CD14-positive monocyte (primary cell): ENCODE measurements at regions not wholly inside any gene's neighbourhood (a gene's known extent, or its start where the extent isn't known, plus 50 kb on each side); places are given as distances from the start of the nearest gene placed in this dataset.

Source experiments
- DNase-seq, 3 donors: peaks; one replicate each; pipeline ENCODE4 v3.0.0-alpha.2; 2011 to 2022
- H2AFZ ChIP-seq: 2 replicates; pipeline ENCODE4 v1.6.0; 2012; ENCODE audit warnings: mild to moderate bottlenecking, low read depth, low read length, inconsistent platforms; ENCODE audit not compliant: insufficient read depth, poor library complexity, severe bottlenecking
- H3K27ac ChIP-seq, 2 donors: 1 replicate in 1 of 2; 2 replicates in 1 of 2; pipeline ENCODE4 v1.5.1; 2012 to 2013; ENCODE audit warnings: low read length in 2 of 2, control low read depth in 1 of 2, inconsistent platforms in 1 of 2, low read depth in 1 of 2, mild to moderate bottlenecking in 1 of 2
- H3K27me3 ChIP-seq, 2 donors: one replicate each; pipeline versions ENCODE4 v1.6.0 to v1.6.1; 2011 to 2013; ENCODE audit warnings: low read length in 2 of 2; ENCODE audit not compliant: control insufficient read depth in 2 of 2, insufficient read depth in 2 of 2
- H3K36me3 ChIP-seq, 2 donors: replicated peaks in 1 of 2; 1 replicate in 1 of 2; 2 replicates in 1 of 2; pipeline versions ENCODE4 v1.5.1 to v1.6.1; 2012 to 2013; ENCODE audit warnings: low read length in 2 of 2, control low read depth in 1 of 2, inconsistent platforms in 1 of 2, mild to moderate bottlenecking in 1 of 2; ENCODE audit not compliant: insufficient read depth in 2 of 2, control insufficient read depth in 1 of 2
- H3K4me1 ChIP-seq, 2 donors: 1 replicate in 1 of 2; 2 replicates in 1 of 2; pipeline versions ENCODE4 v1.5.1 to v1.6.1; 2012 to 2013; ENCODE audit warnings: low read length in 2 of 2, control low read depth in 1 of 2, inconsistent platforms in 1 of 2, mild to moderate bottlenecking in 1 of 2, moderate library complexity in 1 of 2; ENCODE audit not compliant: insufficient read depth in 2 of 2, control insufficient read depth in 1 of 2
- H3K4me2 ChIP-seq: replicated peaks from 2 replicates; pipeline ENCODE3; 2012; ENCODE audit warnings: low read length, moderate library complexity, mild to moderate bottlenecking; ENCODE audit not compliant: poor library complexity, severe bottlenecking; ENCODE audit errors: extremely low read depth
- H3K4me3 ChIP-seq, 3 experiments: fragments of 200-600 bp in 1 of 3; sonication (generic) in 1 of 3; replicated peaks in 1 of 3; 1 replicate in 2 of 3; 2 replicates in 1 of 3; pipeline ENCODE4 v1.5.1; 2011 to 2013; ENCODE audit warnings: low read length in 3 of 3, mild to moderate bottlenecking in 3 of 3, control low read depth in 2 of 3, low read depth in 2 of 3, inconsistent platforms in 1 of 3, moderate library complexity in 1 of 3
- H3K79me2 ChIP-seq: 2 replicates; pipeline ENCODE4 v1.6.0; 2012; ENCODE audit warnings: mild to moderate bottlenecking, control low read depth, inconsistent platforms, low read length, moderate library complexity; ENCODE audit not compliant: insufficient read depth
- H3K9ac ChIP-seq: 2 replicates; pipeline ENCODE4 v1.6.0; 2017; ENCODE audit warnings: low read length, mild to moderate bottlenecking; ENCODE audit not compliant: insufficient read depth, poor library complexity, severe bottlenecking
- H3K9me3 ChIP-seq, 2 donors: replicated peaks in 1 of 2; 1 replicate in 1 of 2; 2 replicates in 1 of 2; pipeline versions ENCODE4 v1.5.1 to v1.6.1; 2012 to 2013; ENCODE audit warnings: low read length in 2 of 2, control low read depth in 1 of 2; ENCODE audit not compliant: control insufficient read depth in 1 of 2, insufficient read depth in 1 of 2
- H4K20me1 ChIP-seq: 2 replicates; pipeline ENCODE4 v1.6.0; 2012; ENCODE audit warnings: mild to moderate bottlenecking, low read length, control low read depth, moderate library complexity; ENCODE audit not compliant: insufficient read depth
- H3K27ac Mint-ChIP-seq, 7 donors: one replicate each; pipeline ENCODE4 v1.8.0; 2020; ENCODE audit warnings: mild to moderate bottlenecking in 7 of 7, mixed read lengths in 7 of 7, moderate library complexity in 6 of 7, inconsistent platforms in 2 of 7
- H3K27me3 Mint-ChIP-seq, 3 donors: one replicate each; pipeline ENCODE4 v1.8.0; 2021 to 2022; ENCODE audit warnings: low read depth in 3 of 3, mild to moderate bottlenecking in 3 of 3, mixed read lengths in 3 of 3, moderate library complexity in 3 of 3, inconsistent platforms in 1 of 3
- H3K36me3 Mint-ChIP-seq, 2 donors: one replicate each; pipeline ENCODE4 v1.8.0; 2020; ENCODE audit warnings: mixed read lengths in 2 of 2, inconsistent platforms in 1 of 2, mild to moderate bottlenecking in 1 of 2
- H3K4me1 Mint-ChIP-seq: one replicate; pipeline ENCODE4 v1.8.0; 2020; ENCODE audit warnings: mild to moderate bottlenecking, mixed read lengths
- H3K4me3 Mint-ChIP-seq, 2 donors: one replicate each; pipeline ENCODE4 v1.8.0; 2020; ENCODE audit warnings: mild to moderate bottlenecking in 2 of 2, mixed read lengths in 2 of 2, moderate library complexity in 1 of 2
- H3K9me3 Mint-ChIP-seq, 7 donors: one replicate each; pipeline ENCODE4 v1.8.0; 2020 to 2022; ENCODE audit warnings: mixed read lengths in 7 of 7, mild to moderate bottlenecking in 6 of 7, moderate library complexity in 6 of 7, inconsistent platforms in 2 of 7
- CTCF ChIP-seq: fragments of 200-600 bp; IDR thresholded peaks from one replicate; pipeline ENCODE4 v1.8.0; 2022; ENCODE audit warnings: antibody characterized with exemption, mild to moderate bottlenecking
- WGBS: methylation state at CpG from one replicate; pipeline ENCODE4 v1.1.5; 2013; ENCODE audit warnings: missing lambda C conversion rate; ENCODE audit not compliant: insufficient coverage; 5-methylcytosine and 5-hydroxymethylcytosine counted together
- intact Hi-C, 2 donors: fragments of 100-400 bp; cut with micrococcal nuclease; formaldehyde crosslinking; loops; one replicate each; pipeline versions ENCODE4 v1.15.0 to v1.15.1; 2023

DNA sequence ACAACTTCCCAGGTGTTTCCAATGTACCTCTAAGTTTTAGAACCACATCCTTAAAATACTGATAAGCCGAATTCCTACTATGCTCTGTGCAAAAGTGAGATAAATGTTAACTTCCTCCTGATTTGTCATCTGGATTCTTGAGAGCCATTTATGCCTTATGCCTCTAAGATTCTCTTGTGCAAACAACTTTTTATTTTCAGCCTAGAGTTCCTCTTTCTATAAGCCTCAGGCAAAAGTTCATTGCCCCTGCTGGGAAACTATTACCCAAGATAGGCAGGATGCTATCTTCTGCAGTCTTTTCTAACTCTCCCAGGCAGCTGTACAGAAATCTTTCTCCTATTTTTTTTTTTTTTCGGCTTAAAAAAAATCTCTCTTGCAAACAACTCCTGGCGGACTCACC is 216.1 kb downstream of the KCNJ3 start:
- H3K9me3 Mint-ChIP-seq, result peaks cover 0 to 2% (median 0%) of the 10 kb centered on the region in 7 donors
- Histone ChIP-seq H3K9ac (no peak overlapping the region), H3K4me2 (peak overlapping the region; percentile 21), H3K27ac (peak overlapping the region in 1 of 2 donors; percentile 29), H3K27me3 (no peaks in the 10 kb centered on the region), H4K20me1 (no peaks in the 10 kb centered on the region), H3K9me3 (no peaks in the 10 kb centered on the region), H3K4me1 (peaks cover 36 to 38% of the 10 kb centered on the region in 2 donors), H2AFZ (no peak overlapping the region), H3K4me3 (no peak overlapping the region), H3K36me3 (no peaks in the 10 kb centered on the region), H3K79me2 (no peaks in the 10 kb centered on the region)
- intact Hi-C loops, result no loop called here
- peak overlapping the region in 2 of 7 donors; percentile 42 to 60 for H3K27ac Mint-ChIP-seq
- DNase-seq, result peak; percentile 3 to 27 (median 18)
- peaks cover 45% of the 10 kb centered on the region for H3K4me1 Mint-ChIP-seq
- 0% methylated on average over 1 of the region's 3 CpGs for WGBS
- H3K36me3 Mint-ChIP-seq, result no peaks in the 10 kb centered on the region
- peak overlapping the region in 1 of 2 donors; percentile 46 for H3K4me3 Mint-ChIP-seq
- no peak for TF ChIP-seq CTCF
- peaks cover 0 to 2% (median 0%) of the 10 kb centered on the region in 3 donors for H3K27me3 Mint-ChIP-seq

DNA sequence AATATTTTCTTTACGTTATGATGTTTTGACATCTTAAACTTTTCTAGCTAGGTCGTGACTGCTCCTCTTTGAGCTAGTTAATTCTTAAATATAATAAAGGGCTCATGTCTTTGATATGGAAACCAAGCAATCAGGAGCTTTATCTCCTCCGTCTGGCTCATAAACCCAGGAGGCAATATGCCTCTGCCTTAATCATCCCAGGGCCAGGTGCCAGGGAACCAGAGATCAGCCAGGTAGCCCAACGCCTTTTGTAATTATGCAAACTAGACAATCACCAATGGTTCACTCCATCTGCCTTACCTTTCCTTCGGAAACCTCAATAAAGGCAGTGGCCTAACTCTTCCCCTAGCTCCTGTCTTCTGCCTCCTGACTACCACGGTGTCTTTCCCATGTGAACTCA is 213.7 kb downstream of the KCNJ3 start:
- peaks cover 36 to 38% of the 10 kb centered on the region in 2 donors for H3K4me1 ChIP-seq
- Mint-ChIP-seq H3K36me3 (no peaks in the 10 kb centered on the region), H3K27me3 (peaks cover 0 to 2% (median 0%) of the 10 kb centered on the region in 3 donors), H3K4me1 (peaks cover 45% of the 10 kb centered on the region), H3K9me3 (peaks cover 0 to 3% (median 0%) of the 10 kb centered on the region in 7 donors), H3K27ac (peak overlapping the region in 3 of 7 donors; percentile 46 to 87 (median 73)), H3K4me3 (no peak overlapping the region)
- no peaks in the 10 kb centered on the region for H3K9me3 ChIP-seq
- WGBS, result 100% methylated on average over 2 of the region's 6 CpGs
- H4K20me1 ChIP-seq, result no peaks in the 10 kb centered on the region
- H3K79me2 ChIP-seq, result no peaks in the 10 kb centered on the region
- no peak overlapping the region for H2AFZ ChIP-seq
- no peak for DNase-seq
- intact Hi-C loops, result no loop called here
- H3K4me2 ChIP-seq, result no peak overlapping the region
- H3K9ac ChIP-seq, result no peak overlapping the region
- no peak overlapping the region for H3K27ac ChIP-seq
- no peaks in the 10 kb centered on the region for H3K27me3 ChIP-seq
- H3K36me3 ChIP-seq, result no peaks in the 10 kb centered on the region
- no peak for TF ChIP-seq CTCF
- no peak overlapping the region for H3K4me3 ChIP-seq
